NCI-H446 (cell line): ENCODE measurements at regions not wholly inside any gene's neighbourhood (a gene's known extent, or its start where the extent isn't known, plus 50 kb on each side); places are given as distances from the start of the nearest gene placed in this dataset.

Experiments
- DNase-seq, 2 experiments: peaks; one replicate each; lab custom pipeline; 2025; lab: John Stamatoyannopoulos, UW

DNA sequence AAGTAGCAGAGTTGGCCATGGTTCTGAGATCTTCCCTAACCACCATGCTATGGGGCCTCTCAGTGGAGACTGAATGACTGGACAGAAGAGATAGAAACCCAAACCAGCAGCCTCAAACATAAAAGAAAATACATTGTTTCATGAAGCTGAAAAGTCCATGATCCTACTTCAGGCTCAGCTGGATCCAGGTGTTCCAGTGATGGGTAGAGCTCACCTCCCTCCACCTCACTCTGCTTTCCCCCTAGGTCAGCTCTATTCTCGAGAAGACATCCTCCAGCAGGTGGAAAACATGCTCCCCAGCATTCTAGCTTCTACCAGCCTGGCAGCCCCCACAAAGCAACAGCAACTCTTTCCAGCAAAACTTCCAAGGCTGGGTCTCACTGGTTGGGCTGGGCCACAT, 132.1 kb downstream of the OAT start:
- no peak for DNase-seq

DNA sequence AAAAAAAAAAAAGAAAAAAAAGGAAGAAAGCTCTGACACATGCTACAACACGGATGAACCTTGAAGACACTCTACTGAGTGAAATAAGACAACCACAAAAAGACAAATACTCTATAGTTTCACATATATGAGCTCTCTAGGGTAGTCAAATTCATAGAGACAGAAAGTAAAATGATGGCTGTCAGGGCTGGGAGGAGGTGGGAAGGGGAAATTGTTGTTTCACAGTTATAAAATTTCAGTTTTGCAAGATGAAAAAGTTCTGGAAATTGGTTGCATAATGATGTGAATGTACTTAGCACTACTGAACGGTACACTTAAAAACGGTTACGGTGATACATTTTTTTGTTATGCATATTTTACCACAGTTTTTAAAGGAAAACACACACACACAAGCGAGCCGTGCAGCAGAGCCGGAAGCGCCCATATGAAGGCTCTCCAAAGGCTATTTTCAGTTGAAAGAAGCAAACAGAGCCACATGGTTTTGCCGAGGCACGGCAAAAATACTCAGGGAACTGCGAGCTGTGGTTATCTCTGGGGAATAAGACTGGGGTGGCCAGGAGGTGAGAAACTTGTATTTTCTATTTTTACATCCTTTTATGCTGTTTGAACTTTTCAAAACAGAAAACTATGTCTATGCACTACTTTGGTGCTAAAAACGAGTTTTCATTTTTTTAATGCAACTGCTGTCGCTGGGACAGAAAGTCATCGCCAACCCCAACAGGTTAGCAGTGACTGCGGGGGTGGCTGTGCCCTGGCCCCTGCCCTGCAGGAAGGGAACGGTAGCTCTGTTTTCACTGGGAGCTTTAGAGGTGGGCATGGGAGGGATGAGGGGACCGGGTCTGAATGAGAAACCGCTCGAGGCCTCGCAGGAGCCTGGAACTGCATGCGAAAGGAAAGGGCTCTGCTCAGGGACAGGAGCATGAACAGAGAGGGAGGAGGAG, 132.9 kb downstream of the OAT start:
- no peak for DNase-seq

DNA sequence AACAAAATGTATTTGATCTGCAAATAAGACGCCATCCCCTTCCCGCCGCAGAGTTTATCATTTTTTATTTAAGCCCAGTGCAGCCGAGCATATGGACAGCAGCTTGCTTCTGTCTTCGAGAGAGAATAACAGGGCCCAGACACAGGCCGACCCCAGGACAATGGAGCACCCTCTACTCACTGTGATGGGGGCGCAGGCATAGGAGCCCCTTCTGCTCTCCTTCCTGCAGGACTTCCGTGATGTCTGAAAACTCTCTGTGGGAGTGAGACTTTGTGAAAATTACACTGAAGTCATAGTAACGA, 134.8 kb downstream of the OAT start:
- DNase-seq, result no peak

DNA sequence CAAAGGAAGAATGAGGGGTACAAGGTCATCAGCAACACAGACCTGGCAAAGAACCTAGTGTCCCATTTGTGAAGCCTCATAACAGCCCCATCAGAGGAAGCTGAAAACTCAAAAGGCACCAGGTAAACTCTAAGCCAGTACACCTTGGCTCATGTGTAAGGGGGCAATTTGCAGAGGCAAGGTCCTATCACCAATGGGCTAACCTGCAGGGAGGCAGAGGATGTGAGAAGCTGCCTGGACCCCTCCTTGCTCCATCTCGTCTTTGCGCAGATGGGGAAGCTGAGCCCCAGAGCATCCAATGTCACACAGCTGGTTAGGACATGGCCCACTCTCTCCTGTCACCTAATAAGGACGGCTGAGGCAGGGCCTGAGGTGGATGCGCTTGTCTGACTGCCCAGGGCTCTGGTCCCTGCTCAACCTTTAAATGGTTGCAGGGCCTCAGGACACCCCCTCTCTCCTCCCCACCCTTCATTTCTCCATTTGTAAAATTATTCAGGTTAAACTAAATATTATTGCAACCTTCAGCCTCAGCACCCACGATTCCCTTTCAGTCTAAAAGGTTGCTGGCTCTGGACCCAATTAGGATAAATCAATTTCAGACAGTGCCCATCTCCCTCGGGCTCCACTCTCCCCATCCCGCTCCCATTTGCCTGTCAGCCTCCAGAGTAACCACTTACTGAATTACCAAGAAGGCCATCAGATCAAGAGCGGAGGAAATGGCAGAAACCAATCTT, 135.3 kb downstream of the OAT start:
- DNase-seq, result no peak

DNA sequence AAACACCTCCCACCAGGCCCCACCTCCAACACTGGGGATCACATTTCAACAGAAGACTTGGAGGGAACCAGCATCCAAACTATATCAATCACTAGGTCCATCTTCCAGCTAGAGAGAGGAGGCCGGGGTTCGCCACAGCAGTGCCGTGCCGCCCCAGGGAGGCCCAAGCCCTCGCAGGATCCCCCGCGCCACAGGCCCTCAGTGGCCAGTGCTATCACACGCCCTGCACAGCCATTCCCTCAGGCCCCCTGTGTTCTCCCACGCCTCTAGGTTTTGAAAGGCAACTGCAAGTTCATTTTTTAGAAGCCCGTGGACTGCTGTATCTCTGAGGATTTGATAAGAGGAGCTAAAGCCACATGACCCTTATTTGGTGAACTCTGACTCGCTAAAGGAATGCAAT, 136.4 kb downstream of the OAT start:
- no peak for DNase-seq

DNA sequence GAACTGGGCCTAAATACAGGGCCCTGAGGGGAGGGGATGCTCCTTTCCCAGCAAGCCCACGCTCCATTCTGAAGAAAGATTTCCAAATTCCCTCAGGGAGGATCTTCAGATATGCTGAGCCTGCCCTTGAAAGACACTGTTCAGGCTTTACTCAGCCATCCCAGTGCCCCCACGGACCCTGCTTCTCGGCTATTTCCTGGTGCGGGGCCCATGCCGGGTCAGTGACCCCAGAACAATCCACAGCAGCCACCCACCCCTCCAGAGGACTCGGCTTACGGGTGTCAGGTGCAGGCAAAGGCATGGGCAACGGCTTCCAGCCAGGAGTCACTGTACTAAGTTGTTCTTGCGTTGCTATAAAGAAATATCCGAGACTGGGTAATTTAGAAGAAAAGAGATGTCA, 137.1 kb downstream of the OAT start:
- no peak for DNase-seq

DNA sequence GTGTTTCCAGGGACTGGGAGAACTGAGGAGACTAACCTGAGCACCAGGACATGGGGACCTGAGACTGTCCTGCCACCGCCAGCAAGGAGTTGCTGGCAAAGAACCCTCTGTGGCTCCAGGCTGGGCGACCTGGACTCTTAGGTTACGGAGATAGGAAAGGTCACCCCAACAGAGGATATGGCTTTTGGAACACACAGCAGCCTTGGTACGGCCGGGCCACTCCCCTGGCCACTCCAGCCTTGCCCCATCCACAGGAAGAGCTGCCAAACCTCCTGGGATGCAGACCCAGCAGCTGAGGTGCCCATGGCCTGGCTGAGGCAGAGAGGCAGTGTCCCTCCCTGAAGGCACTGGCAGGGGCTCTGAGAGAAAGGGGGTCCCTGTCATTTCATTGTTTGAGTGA, 137.8 kb downstream of the OAT start:
- no peak for DNase-seq

DNA sequence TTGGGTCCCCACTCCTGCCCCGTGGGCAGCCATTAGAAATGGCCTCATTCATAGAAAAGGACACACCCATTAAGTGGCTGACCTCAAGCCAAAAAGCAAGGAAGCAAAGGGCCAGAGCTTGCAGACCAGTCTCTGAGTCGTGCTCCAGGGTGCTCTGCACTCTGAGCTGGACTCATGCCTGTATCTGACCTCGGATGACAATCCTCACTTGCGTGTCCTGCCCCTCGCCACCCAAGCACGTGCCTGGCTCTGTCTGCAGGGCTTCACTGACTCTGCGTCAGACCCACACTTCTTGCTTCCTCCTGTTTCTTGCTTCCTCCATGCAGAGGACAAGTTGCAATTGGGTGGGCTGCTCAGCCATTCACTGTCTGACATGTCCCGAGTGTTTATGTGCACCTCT, 138.8 kb downstream of the OAT start:
- DNase-seq, result no peak

DNA sequence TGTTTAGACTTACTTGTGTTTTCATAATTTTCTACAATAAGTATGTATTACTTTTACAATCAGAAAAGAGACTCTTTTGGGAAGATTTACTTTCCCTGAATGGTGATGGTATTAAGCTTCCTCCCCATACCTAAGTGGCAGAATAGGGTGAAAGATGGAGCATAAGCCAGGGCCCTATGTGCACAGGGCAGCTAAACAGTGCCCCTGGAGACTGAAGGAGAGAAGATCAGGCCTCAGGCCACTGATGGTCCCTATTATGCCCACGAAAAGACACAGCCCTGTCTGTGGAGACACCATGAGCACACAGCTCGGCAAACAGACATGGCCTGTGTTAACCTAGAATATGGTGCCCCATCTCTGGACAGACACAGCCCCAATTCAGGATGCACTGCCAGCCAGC, 139.4 kb downstream of the OAT start:
- DNase-seq, result no peak

DNA sequence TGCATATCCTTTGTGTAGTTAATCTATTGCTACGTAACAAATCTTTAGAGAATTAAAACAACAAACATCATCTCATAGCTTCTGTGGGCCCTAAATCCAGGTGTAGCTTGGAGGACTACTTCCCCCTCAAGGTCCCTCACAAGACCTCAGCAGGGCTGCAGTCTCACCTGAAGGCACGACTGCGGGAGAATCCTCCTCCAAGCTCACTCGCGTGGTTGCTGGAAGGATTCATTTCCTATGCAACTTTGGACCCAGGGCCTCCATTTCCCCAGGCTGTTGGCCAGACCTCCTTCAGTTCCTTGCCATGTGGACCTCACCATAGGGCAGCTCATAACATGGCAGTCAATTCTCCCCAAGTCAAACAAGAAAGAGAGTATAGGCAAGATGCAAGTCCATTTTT, 140.4 kb downstream of the OAT start:
- no peak for DNase-seq

DNA sequence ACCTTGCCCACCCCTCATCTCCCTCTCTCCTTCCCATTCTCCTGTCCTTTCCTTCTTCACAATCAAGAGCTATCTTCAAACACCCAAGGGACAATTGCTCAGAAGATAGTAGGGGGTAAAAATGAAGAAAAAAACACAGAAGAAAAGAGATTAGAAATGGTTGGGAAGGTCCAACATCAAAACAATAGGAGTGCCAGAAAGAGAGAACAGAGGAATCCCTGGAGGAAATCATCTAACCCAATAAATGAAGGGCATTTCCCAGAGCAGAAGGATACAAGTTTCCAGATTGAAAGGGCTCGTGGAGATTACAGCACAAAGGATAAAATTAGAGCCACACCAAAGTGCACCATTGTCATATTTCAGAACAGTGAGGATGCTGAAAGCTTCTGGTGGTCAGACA, 145.6 kb downstream of the OAT start:
- DNase-seq, result no peak

DNA sequence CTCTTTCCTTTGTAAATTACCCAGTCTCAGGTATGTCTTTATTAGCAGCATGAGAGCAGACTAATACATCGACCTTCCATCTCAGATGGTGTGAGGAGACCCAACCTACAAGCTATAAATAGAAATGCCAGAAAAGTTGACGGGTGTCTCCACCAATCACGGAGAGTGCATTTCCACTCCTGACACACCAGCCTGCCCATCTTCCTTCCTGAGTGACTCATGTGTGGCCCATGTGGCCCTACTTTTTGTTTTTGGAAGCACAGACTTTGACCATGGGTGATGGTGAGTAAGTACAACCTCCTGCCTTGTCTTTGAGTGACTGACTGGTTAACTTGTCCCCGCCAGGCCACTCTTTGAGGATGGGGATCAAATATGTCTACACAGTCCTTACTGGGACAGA, 147.0 kb downstream of the OAT start:
- DNase-seq, result no peak

DNA sequence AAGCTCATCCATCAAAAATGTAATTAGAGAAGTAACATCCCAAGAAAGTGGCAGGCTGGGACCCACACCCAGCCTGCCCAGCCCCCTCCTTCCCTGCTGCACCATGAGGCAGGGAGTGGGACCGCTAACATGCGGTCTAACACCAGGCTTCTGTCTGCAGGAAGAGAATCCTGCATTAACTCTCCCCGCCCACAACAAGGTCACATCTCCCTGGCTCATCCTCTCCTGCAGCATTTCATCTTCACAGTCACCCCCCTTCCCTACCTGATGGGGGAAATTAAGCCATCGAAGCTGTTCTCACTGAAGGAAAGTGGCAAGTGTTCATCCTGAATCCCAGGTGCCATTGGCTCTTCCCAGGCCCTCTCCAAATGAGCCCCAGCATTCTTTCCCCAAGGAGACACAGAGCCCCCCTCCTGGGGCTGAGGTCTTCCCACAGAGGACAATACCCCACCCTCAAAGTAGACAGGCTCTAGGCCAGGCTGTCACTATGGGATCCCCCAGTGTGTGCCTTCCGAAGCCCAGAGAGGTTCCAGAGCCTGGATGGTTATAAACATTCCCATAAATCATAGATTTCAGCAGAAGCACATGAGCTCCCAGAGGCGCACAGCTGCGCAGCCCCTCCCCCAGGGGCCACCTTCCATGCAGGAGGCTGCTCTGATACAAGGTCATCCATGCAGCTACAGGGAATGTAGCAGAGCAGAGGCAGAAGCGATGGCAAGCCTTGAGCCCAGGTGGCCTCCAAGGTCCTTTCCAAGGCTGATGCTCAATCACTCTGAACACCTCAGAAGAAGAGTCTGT, 148.0 kb downstream of the OAT start:
- no peak for DNase-seq

DNA sequence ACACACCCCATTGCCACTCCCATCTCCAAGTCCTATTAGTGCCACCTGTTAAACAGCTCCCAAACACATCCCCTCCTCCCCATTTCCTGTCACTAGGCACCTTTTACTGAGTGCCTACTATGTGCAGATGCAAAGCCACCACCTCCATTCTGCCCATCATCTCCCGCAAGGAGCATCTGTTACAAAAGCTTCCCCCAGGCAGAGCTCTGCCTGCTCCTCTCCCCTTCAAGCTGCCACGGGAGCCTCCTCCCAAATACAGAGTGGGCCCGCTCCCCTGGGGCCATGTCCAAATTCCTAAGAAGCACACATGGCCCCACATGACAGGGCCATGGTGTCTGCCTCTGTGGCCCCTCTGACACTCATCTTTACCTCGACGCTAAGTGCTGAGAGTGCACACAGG, 149.7 kb downstream of the OAT start:
- no peak for DNase-seq

DNA sequence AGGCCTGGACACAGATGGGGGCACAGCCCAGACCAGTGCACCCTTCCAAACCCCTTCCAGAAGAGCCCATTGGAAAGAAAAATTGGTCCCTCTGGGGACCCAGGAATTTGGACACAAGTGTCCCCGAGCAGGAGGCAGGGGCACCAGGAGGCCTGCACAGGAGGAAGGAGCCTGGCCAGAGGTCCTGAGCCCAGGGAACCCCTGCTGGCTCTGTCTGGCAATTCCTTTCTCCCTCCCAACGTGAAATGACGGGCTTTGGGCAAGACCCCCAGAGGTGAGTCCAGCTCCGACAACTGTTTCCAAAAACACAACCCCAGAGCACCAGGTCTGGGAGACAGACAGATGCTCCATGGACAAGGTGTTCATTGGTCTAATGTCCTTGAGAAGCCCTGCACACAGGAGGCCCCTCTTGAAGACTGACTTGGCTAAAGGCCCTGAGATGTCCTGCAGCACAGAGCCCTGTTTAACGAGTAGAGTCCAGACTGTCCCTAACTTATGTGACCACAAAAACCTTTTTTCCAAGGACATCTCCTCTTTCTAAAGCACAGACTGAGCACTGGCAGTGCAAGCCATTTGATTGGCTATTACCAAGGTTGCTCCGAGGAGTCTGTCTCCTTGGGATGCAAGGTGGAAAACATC, 150.7 kb downstream of the OAT start:
- DNase-seq, result no peak

DNA sequence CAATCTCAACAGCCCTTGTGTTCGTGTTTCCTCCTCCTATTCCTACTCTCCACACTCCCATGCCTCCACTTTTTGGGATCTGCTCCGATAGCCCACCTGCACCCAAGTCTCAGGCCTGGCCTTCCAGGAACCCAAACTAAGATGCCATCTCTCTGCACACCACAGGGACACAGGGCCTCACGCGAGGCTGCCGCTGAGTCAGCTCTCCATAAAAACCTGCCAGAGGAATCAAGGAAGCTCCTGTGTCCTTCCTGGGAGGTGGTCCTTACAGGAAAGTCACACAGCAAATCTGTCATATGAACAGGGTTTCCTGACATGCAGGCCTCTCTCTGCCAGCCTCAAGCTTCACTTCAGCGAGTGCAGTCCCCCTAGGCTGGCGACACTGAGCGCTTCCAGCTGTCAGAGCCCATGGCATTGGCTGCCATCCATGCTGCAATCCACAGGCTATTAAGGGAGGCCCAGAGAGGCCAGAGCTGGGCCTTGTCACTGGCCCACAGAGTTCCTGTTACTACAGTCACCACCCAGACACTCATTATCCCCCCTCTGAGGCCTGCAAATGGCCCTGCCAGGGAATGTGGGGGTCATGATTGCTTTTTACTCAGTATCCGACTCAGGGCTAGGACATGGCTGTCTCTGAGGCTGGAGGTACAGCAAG, 151.4 kb downstream of the OAT start:
- DNase-seq, result no peak

DNA sequence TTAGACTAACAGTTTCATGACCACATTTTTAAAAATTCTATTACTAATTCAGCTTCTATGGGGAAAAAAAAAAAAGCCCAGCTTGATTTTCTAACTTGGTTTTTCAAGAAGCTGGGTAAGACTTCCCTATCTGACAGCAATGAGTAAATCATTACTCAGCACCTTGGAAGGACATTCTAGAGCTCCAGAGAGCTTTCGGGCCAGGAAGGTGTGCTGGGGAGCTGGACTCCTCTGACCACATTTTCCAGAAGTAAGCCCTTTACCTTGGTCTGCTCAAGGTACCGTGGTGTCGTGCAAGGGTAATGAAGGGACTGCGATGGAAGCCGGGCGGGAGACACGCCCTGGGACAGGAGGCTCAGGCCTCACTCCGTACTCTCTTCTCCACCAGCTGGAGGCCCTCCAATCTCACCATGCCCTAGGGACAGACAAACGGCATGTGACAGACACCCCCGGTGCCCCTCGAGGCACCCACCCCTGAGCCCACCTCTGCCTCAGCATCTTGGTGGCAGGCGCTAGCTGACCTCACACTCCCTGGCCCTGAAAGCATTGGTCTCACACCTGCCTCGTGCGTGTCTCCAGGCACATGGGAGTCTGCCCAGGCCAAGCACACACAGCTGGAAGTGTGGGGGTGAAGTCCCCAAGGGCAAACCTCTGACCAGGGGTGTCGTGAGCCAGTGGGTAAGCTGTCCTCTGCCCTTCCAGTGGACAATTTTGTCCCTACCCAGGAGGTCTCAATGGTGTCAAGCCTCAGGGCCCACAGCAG, 152.1 kb downstream of the OAT start:
- no peak for DNase-seq

DNA sequence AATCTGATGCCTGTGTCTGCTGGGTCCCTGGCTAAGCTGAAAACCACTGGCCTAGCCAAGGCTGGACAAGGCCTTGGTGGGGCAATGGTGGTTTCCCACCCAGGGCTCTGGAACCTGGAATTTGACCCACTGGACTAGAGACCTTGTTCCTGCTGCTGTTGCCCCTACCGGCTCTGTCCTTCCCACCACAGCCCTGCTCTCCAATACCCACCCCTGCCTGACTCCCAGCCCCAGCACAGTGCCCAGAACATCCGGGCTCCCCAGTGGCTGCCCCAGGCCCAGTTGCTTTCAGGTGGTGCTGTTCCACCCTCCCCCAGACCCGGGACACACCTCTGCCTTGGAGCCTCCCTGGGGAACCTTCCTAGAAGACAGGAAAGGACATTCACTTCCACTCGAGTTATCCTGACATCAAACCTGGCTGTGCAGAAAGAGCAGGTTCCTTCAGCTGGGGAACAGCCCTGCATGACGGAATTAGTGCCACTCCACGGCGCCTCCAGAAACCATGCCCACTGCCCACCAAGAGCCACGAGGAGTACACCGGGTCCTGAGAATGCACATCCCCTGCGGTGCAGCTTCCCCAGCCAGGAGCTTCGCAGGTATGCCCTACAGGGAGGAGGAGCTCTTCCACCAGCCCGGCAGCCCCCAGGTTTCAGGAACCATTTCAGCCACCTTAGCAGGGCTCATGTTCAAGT, 152.8 kb downstream of the OAT start:
- no peak for DNase-seq

DNA sequence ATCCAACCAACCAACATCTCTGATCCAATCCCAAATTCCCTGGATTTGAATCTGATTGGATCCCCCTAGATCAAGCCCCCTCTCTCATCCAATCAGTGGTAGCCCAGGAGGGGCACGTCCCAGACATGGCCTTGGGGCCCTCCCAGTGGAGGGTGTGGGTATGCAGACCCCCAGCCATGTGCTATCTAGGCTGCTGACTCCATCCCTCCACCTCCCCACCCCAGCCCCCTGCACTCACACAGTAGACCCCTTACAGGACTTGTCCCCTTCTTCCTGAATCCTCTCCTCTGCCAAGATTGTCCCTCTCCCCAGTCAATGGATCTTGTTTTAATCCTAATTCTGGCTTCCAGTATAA, 153.4 kb downstream of the OAT start:
- no peak for DNase-seq

DNA sequence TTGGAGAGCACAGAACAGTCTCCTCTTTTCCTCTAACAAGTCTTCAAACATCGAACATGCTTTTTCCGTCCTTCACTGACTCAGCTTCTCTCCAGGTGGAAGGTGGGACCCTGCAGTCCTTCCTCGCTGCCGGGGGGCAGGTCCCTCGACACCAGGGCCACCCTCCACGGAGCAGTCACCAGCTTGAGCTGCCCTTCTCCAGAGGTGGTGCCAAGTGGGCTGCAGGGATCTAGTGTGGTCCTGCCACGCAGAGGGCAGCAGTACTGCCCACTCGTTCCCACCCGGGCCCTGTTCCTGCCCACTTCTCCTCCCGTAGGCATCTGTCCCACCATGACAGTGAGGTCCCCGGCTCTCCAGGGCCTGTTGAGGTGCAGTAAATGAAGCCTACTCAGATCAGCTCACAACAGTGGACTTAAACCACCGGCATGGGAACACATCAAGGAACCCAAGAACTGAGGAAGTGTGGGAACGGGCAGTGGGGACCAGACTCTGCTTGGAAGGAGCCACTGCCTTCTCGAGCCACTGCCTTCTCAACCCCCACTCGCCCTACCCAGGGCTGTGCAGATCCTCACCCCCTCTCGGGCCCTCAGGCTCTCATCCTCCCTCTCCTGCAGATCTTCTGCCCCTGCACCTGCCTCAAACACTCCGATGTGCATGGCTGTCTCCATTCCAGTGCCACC, 153.9 kb downstream of the OAT start:
- DNase-seq, result no peak
